Small intestine (tissue), 7 donors: ENCODE measurements at regions not wholly inside any gene's neighbourhood (a gene's known extent, or its start where the extent isn't known, plus 50 kb on each side); places are given as distances from the start of the nearest gene placed in this dataset.
"Not testable (repeated sequence)": the region's sequence is repeated elsewhere in the genome, so short reads cannot be mapped to it uniquely, and the experiment has no call there.

Experiments used
- DNase-seq, 2 donors: peaks; one replicate each; pipeline versions ENCODE4 v3.0.0 to v3.0.0-alpha.2; 2013
- FAIRE-seq: peaks from 2 replicates; lab custom pipeline; 2012; peaks lifted over from hg19 to GRCh38; lab: Jason Lieb, UNC
- H3K27ac ChIP-seq, 3 donors: one replicate each; pipeline ENCODE4 v1.5.1; 2013; ENCODE audit warnings: low read length in 2 of 3, mild to moderate bottlenecking in 2 of 3, control low read depth in 1 of 3, inconsistent platforms in 1 of 3, low read depth in 1 of 3, moderate library complexity in 1 of 3
- H3K27me3 ChIP-seq, 3 donors: one replicate each; pipeline ENCODE4 v1.6.1; 2013; ENCODE audit warnings: low read length in 3 of 3, inconsistent platforms in 1 of 3; ENCODE audit not compliant: control insufficient read depth in 3 of 3, insufficient read depth in 3 of 3
- H3K36me3 ChIP-seq, 3 donors: one replicate each; pipeline ENCODE4 v1.6.1; 2013; ENCODE audit warnings: low read length in 3 of 3, inconsistent platforms in 1 of 3, low read depth in 1 of 3, mild to moderate bottlenecking in 1 of 3, moderate library complexity in 1 of 3; ENCODE audit not compliant: control insufficient read depth in 3 of 3, insufficient read depth in 2 of 3
- H3K4me1 ChIP-seq, 3 donors: one replicate each; pipeline ENCODE4 v1.6.1; 2013; ENCODE audit warnings: low read length in 2 of 3, inconsistent platforms in 1 of 3, low read depth in 1 of 3, mild to moderate bottlenecking in 1 of 3, moderate library complexity in 1 of 3; ENCODE audit not compliant: control insufficient read depth in 3 of 3, insufficient read depth in 2 of 3
- H3K4me3 ChIP-seq, 3 donors: one replicate each; pipeline ENCODE4 v1.5.1; 2013; ENCODE audit warnings: low read length in 3 of 3, control low read depth in 1 of 3, inconsistent platforms in 1 of 3, low read depth in 1 of 3, mild to moderate bottlenecking in 1 of 3, moderate library complexity in 1 of 3
- H3K9me3 ChIP-seq, 2 donors: one replicate each; pipeline ENCODE4 v1.6.1; 2013; ENCODE audit warnings: low read depth in 1 of 2, low read length in 1 of 2; ENCODE audit not compliant: control insufficient read depth in 2 of 2, insufficient read depth in 1 of 2
- WGBS, 3 donors: extraction: QIAGEN DNeasy Blood & Tissue Kit; methylation state at CpG; one replicate each; pipeline ENCODE4 v1.1.7; 2013; 5-methylcytosine and 5-hydroxymethylcytosine counted together
- donor health status: healthy with polysubstance abuse.
- donor health status: control.
- donor health status: control.
- donor health status: Bipolar disorder and iron deficiency.
- donor health status: healthy.

DNA sequence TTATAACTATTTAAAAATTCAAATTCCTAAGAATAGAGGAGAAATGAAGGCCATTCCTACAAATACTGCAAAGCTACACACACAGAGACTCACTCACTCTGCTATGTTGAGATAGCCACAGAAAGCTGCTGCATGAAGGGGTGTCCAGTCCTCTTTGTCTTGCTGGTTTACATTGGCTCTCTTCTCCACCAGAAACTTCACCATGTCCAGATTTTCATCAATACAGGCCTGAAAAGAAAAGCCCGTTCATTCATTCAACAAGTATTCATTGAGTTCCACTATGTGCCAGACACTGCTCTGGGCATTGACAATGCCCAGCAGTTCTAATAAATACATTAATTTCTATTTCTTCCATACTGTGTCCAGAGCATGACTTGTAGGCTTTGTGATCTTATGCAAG, 732.3 kb downstream of the CDY1 start:
- Histone ChIP-seq H3K27me3 (no peaks in the 10 kb centered on the region), H3K9me3 (no peaks in the 10 kb centered on the region), H3K4me1 (no peaks in the 10 kb centered on the region), H3K36me3 (no peaks in the 10 kb centered on the region), H3K27ac (no peak overlapping the region), H3K4me3 (no peak overlapping the region)
- FAIRE-seq, result no peak
- DNase-seq, result no peak
- WGBS, 3 donors, result 82 to 83% methylated on average over 1 of the region's 1 CpG; no CpG with 5 or more reads in 1 of the 3 donors

DNA sequence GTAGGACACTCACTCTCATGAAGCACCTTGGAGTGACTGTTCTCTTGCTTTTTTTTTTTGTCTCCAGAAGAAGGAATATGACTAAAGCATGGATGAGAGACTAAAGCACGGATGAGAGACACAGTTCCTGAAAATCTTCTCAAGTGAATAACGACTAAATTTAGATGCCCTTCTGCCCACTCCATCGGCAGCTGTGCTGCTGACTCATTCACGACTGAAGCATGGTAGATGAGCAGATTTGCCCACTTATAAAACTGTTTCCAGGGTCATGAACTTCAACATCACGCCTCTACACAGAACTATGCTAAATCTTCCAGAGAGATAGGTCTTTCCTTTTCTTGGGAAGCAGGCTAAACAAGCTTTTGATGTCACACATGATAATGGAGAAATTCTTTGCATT, 738.0 kb downstream of the CDY1 start:
- H3K27me3 ChIP-seq, H3K9me3 ChIP-seq, H3K27ac ChIP-seq, H3K4me3 ChIP-seq, FAIRE-seq, H3K36me3 ChIP-seq, DNase-seq, H3K4me1 ChIP-seq: not testable (repeated sequence)
- WGBS, 3 donors, result 26 to 50% methylated on average over 3 to 5 of the region's 5 CpGs; no CpG with 5 or more reads in 1 of the 3 donors

DNA sequence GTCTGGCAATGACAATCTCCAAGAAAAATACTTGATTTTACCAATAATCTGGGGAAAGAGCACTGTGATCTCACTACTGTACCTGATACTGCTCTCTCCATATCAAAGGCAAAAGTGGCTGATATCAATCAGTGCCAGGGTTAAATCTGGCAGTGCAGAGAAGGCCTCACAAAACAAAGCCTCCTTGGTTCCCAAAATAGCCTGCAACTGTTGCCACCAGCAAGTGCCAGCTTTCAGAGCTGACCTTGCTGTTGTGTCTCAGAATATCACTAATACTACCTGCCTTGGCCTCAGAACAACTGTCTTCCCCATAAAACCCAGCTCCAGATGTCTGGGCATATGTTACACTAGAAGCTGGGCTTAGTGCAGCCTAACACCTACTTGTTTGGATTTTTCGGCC, 738.6 kb downstream of the CDY1 start:
- not testable (repeated sequence) for H3K27ac ChIP-seq, DNase-seq, H3K4me1 ChIP-seq, H3K27me3 ChIP-seq, H3K4me3 ChIP-seq, H3K36me3 ChIP-seq, FAIRE-seq, H3K9me3 ChIP-seq
- WGBS, 3 donors, result 95 to 100% methylated on average over 1 of the region's 1 CpG; no CpG with 5 or more reads in 1 of the 3 donors

DNA sequence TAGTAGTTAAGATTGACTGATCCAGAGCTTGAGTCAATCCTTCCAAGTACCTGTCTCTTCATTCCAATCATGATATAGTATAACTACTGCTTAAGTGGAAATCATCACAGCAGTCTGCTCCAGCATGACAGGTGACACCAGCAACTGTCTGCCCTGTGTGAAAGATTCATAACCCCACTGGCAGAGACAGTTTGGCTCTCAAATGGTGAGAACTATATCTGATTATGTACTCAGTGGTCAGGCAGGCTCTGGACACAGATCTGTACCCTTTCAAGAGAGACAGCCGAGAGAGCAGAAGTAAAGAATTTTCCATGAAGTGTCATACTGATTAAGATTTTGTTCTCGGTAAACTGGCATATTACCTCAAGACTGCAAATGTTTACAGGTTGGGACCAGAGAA, 741.5 kb downstream of the CDY1 start:
- WGBS, 3 donors, result 88 to 92% methylated on average over 1 to 2 of the region's 2 CpGs; no CpG with 5 or more reads in 1 of the 3 donors
- H3K9me3 ChIP-seq, FAIRE-seq, H3K36me3 ChIP-seq, DNase-seq, H3K4me3 ChIP-seq, H3K27ac ChIP-seq, H3K4me1 ChIP-seq, H3K27me3 ChIP-seq: not testable (repeated sequence)

DNA sequence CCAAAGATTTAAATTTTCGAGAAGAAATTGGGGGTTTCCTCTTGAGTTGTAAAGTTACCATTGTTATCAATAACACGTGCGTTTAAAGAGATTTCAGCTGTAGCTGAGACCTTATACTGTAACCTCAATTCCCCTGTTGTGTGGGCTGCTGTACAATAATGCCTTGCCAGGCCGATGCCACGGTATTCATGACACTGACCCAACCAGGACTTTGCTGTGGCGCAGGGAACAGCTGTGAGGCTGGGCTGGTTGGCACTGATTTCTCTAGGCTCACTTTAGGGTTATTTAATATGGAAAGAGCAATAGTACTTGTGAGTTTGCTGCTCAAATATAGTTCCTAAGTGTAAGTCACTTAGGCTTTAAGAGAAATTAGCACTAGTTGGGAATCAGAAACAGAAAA, 744.2 kb downstream of the CDY1 start:
- WGBS, 3 donors, result 65 to 70% methylated on average over 6 of the region's 6 CpGs; no CpG with 5 or more reads in 1 of the 3 donors
- not testable (repeated sequence) for FAIRE-seq

DNA sequence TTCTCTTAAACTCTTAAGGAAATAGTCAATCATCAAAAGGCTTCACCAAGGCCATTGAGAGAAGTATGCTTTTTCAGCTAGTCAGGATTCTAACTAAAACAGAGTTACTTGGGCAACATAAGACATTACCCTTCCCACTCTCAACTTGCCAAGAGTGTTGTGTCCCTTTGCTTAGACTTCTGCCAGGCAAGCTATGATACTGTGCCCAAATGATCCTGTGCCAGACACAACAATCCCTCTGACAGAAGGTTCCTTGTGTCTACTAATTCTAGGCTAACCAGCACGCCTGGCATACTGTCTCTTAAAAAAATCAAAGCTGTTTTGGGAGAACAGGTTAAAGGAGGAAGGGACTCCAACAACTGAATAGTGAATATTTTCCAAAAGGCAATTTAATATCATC, 750.6 kb downstream of the CDY1 start:
- H3K27me3 ChIP-seq, H3K4me1 ChIP-seq, H3K27ac ChIP-seq, H3K9me3 ChIP-seq, H3K36me3 ChIP-seq, H3K4me3 ChIP-seq, DNase-seq, FAIRE-seq: not testable (repeated sequence)
- WGBS, 3 donors, result 11 to 22% methylated on average over 1 of the region's 1 CpG; no CpG with 5 or more reads in 1 of the 3 donors

More for the DNA sequence above, 744.2 kb downstream of the CDY1 start:
- not testable (repeated sequence) for H3K4me3 ChIP-seq, H3K27me3 ChIP-seq, H3K27ac ChIP-seq, H3K4me1 ChIP-seq, DNase-seq, H3K36me3 ChIP-seq, H3K9me3 ChIP-seq

DNA sequence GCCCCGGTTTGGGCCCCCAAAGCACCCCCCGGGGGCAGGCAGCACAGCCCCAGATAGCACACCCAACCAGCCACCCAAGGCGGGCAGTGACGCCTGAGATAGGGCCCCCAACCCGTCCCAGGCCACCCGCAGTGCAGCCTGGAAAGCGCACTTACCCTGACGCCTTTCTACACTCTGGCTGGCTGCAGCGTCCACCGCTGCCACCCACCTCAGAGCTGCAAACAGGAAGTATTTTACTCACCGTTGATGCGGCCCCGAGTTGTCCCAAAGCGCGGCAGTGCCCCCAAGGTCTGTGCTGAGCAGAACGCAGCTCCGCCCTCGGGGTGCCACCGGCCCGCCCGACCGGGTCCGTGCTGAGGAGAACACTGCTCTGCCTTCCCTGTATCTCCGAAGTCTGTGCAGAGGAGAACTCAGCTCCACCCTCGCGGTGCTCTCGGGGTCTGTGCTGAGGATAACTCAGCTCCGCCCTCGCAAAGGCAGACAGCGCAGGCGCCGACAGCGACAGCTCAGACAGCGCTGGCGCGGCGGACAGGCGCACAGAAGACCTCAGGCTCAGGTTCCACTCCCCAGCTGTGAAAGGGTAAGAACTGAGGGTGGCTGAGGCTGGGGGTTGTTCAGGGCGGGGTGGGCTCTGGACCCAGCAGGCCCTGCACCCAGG, 786.9 kb downstream of the CDY1 start:
- no peak for FAIRE-seq

DNA sequence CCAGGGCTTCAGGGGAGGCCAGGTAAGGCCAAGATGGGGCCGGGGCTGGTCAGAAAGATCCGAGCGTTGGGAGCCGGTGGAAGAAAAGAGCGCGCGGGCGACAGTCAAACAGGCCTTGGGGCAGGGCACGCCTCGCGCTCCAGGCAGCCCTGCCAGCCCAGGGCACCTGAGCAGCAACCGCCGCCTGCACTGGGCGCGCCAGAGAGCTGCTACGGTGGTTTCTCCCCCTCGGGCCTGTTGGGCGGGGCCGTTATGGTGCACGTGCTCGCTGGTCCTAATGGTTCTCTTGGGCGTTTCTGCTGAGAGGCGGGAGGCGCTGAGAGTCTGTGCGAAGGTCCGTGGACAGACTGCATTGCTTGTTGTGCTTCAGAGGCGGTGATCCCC, 787.4 kb downstream of the CDY1 start:
- no peak for DNase-seq
- no peak overlapping the region for H3K4me3 ChIP-seq
- no peaks in the 10 kb centered on the region for H3K36me3 ChIP-seq
- FAIRE-seq, result no peak
- H3K4me1 ChIP-seq, result no peaks in the 10 kb centered on the region
- WGBS, 3 donors, result 79 to 95% methylated on average over 7 to 27 of the region's 27 CpGs; no CpG with 5 or more reads in 1 of the 3 donors
- no peaks in the 10 kb centered on the region for H3K27me3 ChIP-seq
- H3K27ac ChIP-seq, result no peak overlapping the region
- no peaks in the 10 kb centered on the region for H3K9me3 ChIP-seq

More for the DNA sequence above, 786.9 kb downstream of the CDY1 start:
- no peaks in the 10 kb centered on the region for H3K4me1 ChIP-seq
- no peaks in the 10 kb centered on the region for H3K36me3 ChIP-seq
- H3K4me3 ChIP-seq, result no peak overlapping the region
- H3K27me3 ChIP-seq, result no peaks in the 10 kb centered on the region
- DNase-seq, result peak in 1 of 2 donors; percentile 0
- no peak overlapping the region for H3K27ac ChIP-seq
- 78 to 91% methylated on average over 29 to 39 of the region's 39 CpGs; no CpG with 5 or more reads in 1 of the 3 donors for whole genome bisulfite sequencing, 3 donors
- H3K9me3 ChIP-seq, result no peaks in the 10 kb centered on the region
